ENCODE measurements at regions not wholly inside any gene's neighbourhood (a gene's known extent, or its start where the extent isn't known, plus 50 kb on each side); places are given as distances from the start of the nearest gene placed in this dataset.

- TF ChIP-seq SIN3A (IDR thresholded peaks at IDR 0.05; ENCODE audit: borderline replicate concordance, low read depth, low read length) = no peak
- TF ChIP-seq RFX5 (IDR thresholded peaks at IDR 0.05; ENCODE audit: low read length) = no peak
- no peak for TF ChIP-seq FOSL2 (IDR thresholded peaks at IDR 0.05; ENCODE audit: borderline replicate concordance, low read depth)
- no peak for TF ChIP-seq CTCF (IDR thresholded peaks at IDR 0.05)
- no peak for TF ChIP-seq IRF3 (IDR thresholded peaks at IDR 0.05; ENCODE audit: low read depth, low read length)
- TF ChIP-seq TCF12 (IDR thresholded peaks at IDR 0.05) = no peak
Measured at GRCh38 chr6:94099072-94099471, 679.7 kb upstream of the EPHA7 start (continued).

GRCh38 chr6:94095961-94096360 is 676.6 kb upstream of the EPHA7 start:
- no peak overlapping the region for H3K9ac ChIP-seq
- no peak overlapping the region for H3K27ac ChIP-seq (ENCODE audit: low read depth in 2 of 2, low read length in 1 of 2)
- WGBS (ENCODE audit: low lambda C conversion rate) = 3% methylated on average over 1 of the region's 1 CpG
- H3K27me3 ChIP-seq (ENCODE audit: insufficient read depth) = no peaks in the 10 kb centered on the region
- H3K4me3 ChIP-seq (ENCODE audit: low read depth in 2 of 2, low read length in 1 of 2) = no peak overlapping the region
- TF ChIP-seq TCF12 (IDR thresholded peaks at IDR 0.05) (no peak), EP300 (IDR thresholded peaks at IDR 0.05; ENCODE audit: borderline replicate concordance in 1 of 2, low read depth in 1 of 2, low read length in 1 of 2) (no peak), YY1 (IDR thresholded peaks at IDR 0.05; ENCODE audit: low read depth) (no peak), CTCF (IDR thresholded peaks at IDR 0.05) (no peak), SMC3 (IDR thresholded peaks at IDR 0.05; ENCODE audit: low read depth, low read length) (no peak), USF2 (IDR thresholded peaks at IDR 0.05; ENCODE audit: borderline replicate concordance, low read depth, low read length) (no peak), JUND (IDR thresholded peaks at IDR 0.05) (no peak), IRF3 (IDR thresholded peaks at IDR 0.05; ENCODE audit: low read depth, low read length) (no peak), TEAD4 (IDR thresholded peaks at IDR 0.05; ENCODE audit: borderline replicate concordance, insufficient read depth) (no peak), REST (IDR thresholded peaks at IDR 0.05; ENCODE audit: low read depth, low read length) (no peak), RAD21 (IDR thresholded peaks at IDR 0.05; ENCODE audit: low read length) (no peak), RXRA (IDR thresholded peaks at IDR 0.05; ENCODE audit: borderline replicate concordance, low read depth) (no peak), TAF1 (IDR thresholded peaks at IDR 0.05; ENCODE audit: borderline replicate concordance, low read depth, low read length) (no peak), POLR2AphosphoS5 (IDR thresholded peaks at IDR 0.05; ENCODE audit: low read depth, low read length) (no peak)
- ChIA-PET POLR2A (no interaction called here), CTCF (interaction anchor here (1.0 kb wide), 1 partner anchor 10 kb away, joined by 3 read pairs; no protein-coding TSS in a partner anchor)
- no peaks in the 10 kb centered on the region for H3K4me1 ChIP-seq (ENCODE audit: control insufficient read depth in 1 of 2, insufficient read depth in 2 of 2, low read depth in 1 of 2, low read length in 1 of 2)
- no peaks in the 10 kb centered on the region for H4K20me1 ChIP-seq (ENCODE audit: insufficient read depth)
- no peaks in the 10 kb centered on the region for H3K79me2 ChIP-seq (ENCODE audit: insufficient read depth)
- DNase-seq = no peak
- H3K9me2 ChIP-seq = no peaks in the 10 kb centered on the region
- H2AFZ ChIP-seq (ENCODE audit: low read depth) = no peak overlapping the region
- H3K36me3 ChIP-seq (replicated peaks in 1 of 2; ENCODE audit: control insufficient read depth in 1 of 2, insufficient read depth in 2 of 2, low read length in 1 of 2) = no peaks in the 10 kb centered on the region
- H3F3A ChIP-seq (replicated peaks; ENCODE audit: insufficient read depth) = no peaks in the 10 kb centered on the region
- no peaks in the 10 kb centered on the region for H3K9me3 ChIP-seq
- no peak overlapping the region for H3K4me2 ChIP-seq

Measured in SK-N-SH (cell line).